ENCODE measurements at regions not wholly inside any gene's neighbourhood (a gene's known extent, or its start where the extent isn't known, plus 50 kb on each side); places are given as distances from the start of the nearest gene placed in this dataset.

- DNase-seq: no peak
Observed at GRCh38 chr9:777978-778377, 63.5 kb upstream of the DMRT1 start.

- DNase-seq: no peak
Observed at GRCh38 chr9:784202-784601, 57.3 kb upstream of the DMRT1 start.

GRCh38 chr9:784916-785315 lies 56.6 kb upstream of the DMRT1 start:
- no peak for DNase-seq

- no peak for DNase-seq
Observed at GRCh38 chr9:785997-786396, 55.5 kb upstream of the DMRT1 start.

- DNase-seq: no peak
Observed at GRCh38 chr9:786405-786804, 55.1 kb upstream of the DMRT1 start.

- DNase-seq: no peak
Observed at GRCh38 chr9:788777-789176, 52.7 kb upstream of the DMRT1 start.

Measured in NCI-H2107 (cell line).